Activated CD4-positive, alpha-beta memory T cell treated with anti-CD3 and anti-CD28 coated beads for 36 hours (primary cell): ENCODE measurements at regions not wholly inside any gene's neighbourhood (a gene's known extent, or its start where the extent isn't known, plus 50 kb on each side); places are given as distances from the start of the nearest gene placed in this dataset.

Experiments
- CTCF ChIA-PET: fragments of 350-600 bp; sonication (Branson Sonifier 250); formaldehyde crosslinking; loops from one replicate; lab custom pipeline; 2021; ENCODE audit warnings: antibody characterized with exemption, inconsistent platforms; lab: Charles Lee
- POLR2A ChIA-PET: fragments of 350-600 bp; sonication (Branson Sonifier 250); formaldehyde crosslinking; loops from one replicate; lab custom pipeline; 2021; ENCODE audit warnings: antibody characterized with exemption; lab: Charles Lee
- DNase-seq: peaks from one replicate; pipeline ENCODE4 v3.0.0-alpha.2; 2020
- H3K27ac Mint-ChIP-seq: one replicate; pipeline ENCODE4 v1.8.0; 2021; ENCODE audit warnings: mixed read lengths
- H3K27me3 Mint-ChIP-seq: one replicate; pipeline ENCODE4 v1.8.0; 2021; ENCODE audit warnings: mixed read lengths
- H3K36me3 Mint-ChIP-seq: one replicate; pipeline ENCODE4 v1.8.0; 2021; ENCODE audit warnings: mixed read lengths
- H3K4me1 Mint-ChIP-seq: one replicate; pipeline ENCODE4 v1.8.0; 2021; ENCODE audit warnings: low read depth, mixed read lengths
- H3K4me3 Mint-ChIP-seq: one replicate; pipeline ENCODE4 v1.8.0; 2021; ENCODE audit warnings: mild to moderate bottlenecking, mixed read lengths
- H3K9me3 Mint-ChIP-seq: one replicate; pipeline ENCODE4 v1.8.0; 2021; ENCODE audit warnings: mixed read lengths
- intact Hi-C: fragments of 100-400 bp; cut with micrococcal nuclease; formaldehyde crosslinking; loops from one replicate; pipeline ENCODE4 v1.15.1; 2023

GRCh38 chrX:110435196-110435595 is 76.5 kb downstream of the RTL9 start:
- no peaks in the 10 kb centered on the region for H3K9me3 Mint-ChIP-seq
- no peak for DNase-seq
- no peak overlapping the region for H3K27ac Mint-ChIP-seq
- ChIA-PET POLR2A (no interaction called here), CTCF (no interaction called here)
- peaks cover 5% of the 10 kb centered on the region for H3K27me3 Mint-ChIP-seq
- intact Hi-C loops, result no loop called here
- no peaks in the 10 kb centered on the region for H3K36me3 Mint-ChIP-seq
- no peaks in the 10 kb centered on the region for H3K4me1 Mint-ChIP-seq
- no peak overlapping the region for H3K4me3 Mint-ChIP-seq

- H3K4me1 Mint-ChIP-seq, result no peaks in the 10 kb centered on the region
- ChIA-PET CTCF (interaction anchor here (1.0 kb wide), 1 partner anchor 417 kb away, joined by 5 read pairs; no protein-coding TSS in a partner anchor), POLR2A (no interaction called here)
- no peaks in the 10 kb centered on the region for H3K9me3 Mint-ChIP-seq
- no peak for DNase-seq
- H3K27me3 Mint-ChIP-seq, result peaks cover 5% of the 10 kb centered on the region
- intact Hi-C loops, result no loop called here
- no peak overlapping the region for H3K27ac Mint-ChIP-seq
- H3K4me3 Mint-ChIP-seq, result no peak overlapping the region
- H3K36me3 Mint-ChIP-seq, result no peaks in the 10 kb centered on the region
Measured at GRCh38 chrX:110436523-110436922, 77.9 kb downstream of the RTL9 start.

- ChIA-PET CTCF (interaction anchor here (1.0 kb wide), 1 partner anchor 409 kb away, joined by 4 read pairs; no protein-coding TSS in a partner anchor), POLR2A (no interaction called here)
- Mint-ChIP-seq H3K4me1 (no peaks in the 10 kb centered on the region), H3K4me3 (no peak overlapping the region), H3K9me3 (no peaks in the 10 kb centered on the region), H3K36me3 (no peaks in the 10 kb centered on the region), H3K27me3 (peaks cover 5% of the 10 kb centered on the region), H3K27ac (no peak overlapping the region)
- intact Hi-C loops, result no loop called here
- no peak for DNase-seq
Measured at GRCh38 chrX:110437686-110438085, 79.0 kb downstream of the RTL9 start.

- CTCF ChIA-PET, result interaction anchor here (1.2 kb wide), 1 partner anchor 9 kb away, joined by 3 read pairs; no protein-coding TSS in a partner anchor
- POLR2A ChIA-PET, result no interaction called here
- H3K4me3 Mint-ChIP-seq, result no peak overlapping the region
- DNase-seq, result no peak
- no peaks in the 10 kb centered on the region for H3K9me3 Mint-ChIP-seq
- peaks cover 3% of the 10 kb centered on the region for H3K27me3 Mint-ChIP-seq
- no peak overlapping the region for H3K27ac Mint-ChIP-seq
- H3K4me1 Mint-ChIP-seq, result no peaks in the 10 kb centered on the region
- intact Hi-C loops, result no loop called here
- H3K36me3 Mint-ChIP-seq, result no peaks in the 10 kb centered on the region
Measured at GRCh38 chrX:110440016-110440805, 81.6 kb downstream of the RTL9 start.

GRCh38 chrX:110442635-110443034 is 84.0 kb downstream of the RTL9 start:
- CTCF ChIA-PET, result interaction anchor here (1.1 kb wide), 1 partner anchor 30 kb away, joined by 3 read pairs; no protein-coding TSS in a partner anchor
- no peak overlapping the region for H3K27ac Mint-ChIP-seq
- H3K27me3 Mint-ChIP-seq, result peaks cover 3% of the 10 kb centered on the region
- H3K4me1 Mint-ChIP-seq, result no peaks in the 10 kb centered on the region
- POLR2A ChIA-PET, result no interaction called here
- H3K4me3 Mint-ChIP-seq, result no peak overlapping the region
- DNase-seq, result peak; percentile 12
- no peaks in the 10 kb centered on the region for H3K9me3 Mint-ChIP-seq
- H3K36me3 Mint-ChIP-seq, result no peaks in the 10 kb centered on the region
- intact Hi-C loops, result no loop called here

- ChIA-PET POLR2A (no interaction called here), CTCF (no interaction called here)
- no peaks in the 10 kb centered on the region for H3K36me3 Mint-ChIP-seq
- intact Hi-C loops, result no loop called here
- DNase-seq, result no peak
- H3K27ac Mint-ChIP-seq, result no peak overlapping the region
- H3K27me3 Mint-ChIP-seq, result peaks cover 7% of the 10 kb centered on the region
- no peaks in the 10 kb centered on the region for H3K4me1 Mint-ChIP-seq
- no peaks in the 10 kb centered on the region for H3K9me3 Mint-ChIP-seq
- H3K4me3 Mint-ChIP-seq, result no peak overlapping the region
Measured at GRCh38 chrX:110444996-110445395, 86.3 kb downstream of the RTL9 start.

- DNase-seq, result no peak
- Mint-ChIP-seq H3K4me3 (no peak overlapping the region), H3K4me1 (no peaks in the 10 kb centered on the region), H3K36me3 (no peaks in the 10 kb centered on the region), H3K9me3 (no peaks in the 10 kb centered on the region), H3K27ac (no peak overlapping the region), H3K27me3 (peaks cover 5% of the 10 kb centered on the region)
- intact Hi-C loops, result no loop called here
- CTCF ChIA-PET, result interaction anchor here (1.2 to 5.1 kb wide), 2 partner anchors 7 to 398 kb away, joined by 3 to 32 read pairs; no protein-coding TSS in a partner anchor
- POLR2A ChIA-PET, result no interaction called here
Measured at GRCh38 chrX:110448459-110448858, 89.8 kb downstream of the RTL9 start.

GRCh38 chrX:110449312-110449711 is 90.7 kb downstream of the RTL9 start:
- no peak for DNase-seq
- no peaks in the 10 kb centered on the region for H3K36me3 Mint-ChIP-seq
- POLR2A ChIA-PET, result no interaction called here
- no peaks in the 10 kb centered on the region for H3K9me3 Mint-ChIP-seq
- CTCF ChIA-PET, result interaction anchor here (1.1 to 5.1 kb wide), 3 partner anchors 8 to 398 kb away, joined by 3 to 32 read pairs (median 3); no protein-coding TSS in a partner anchor
- no peak overlapping the region for H3K27ac Mint-ChIP-seq
- no peak overlapping the region for H3K4me3 Mint-ChIP-seq
- intact Hi-C loops, result no loop called here
- H3K4me1 Mint-ChIP-seq, result no peaks in the 10 kb centered on the region
- H3K27me3 Mint-ChIP-seq, result peaks cover 5% of the 10 kb centered on the region

GRCh38 chrX:110450050-110450449 is 91.4 kb downstream of the RTL9 start:
- ChIA-PET CTCF (interaction anchor here (1.1 to 5.1 kb wide), 2 partner anchors 17 to 397 kb away, joined by 3 to 32 read pairs; no protein-coding TSS in a partner anchor), POLR2A (no interaction called here)
- H3K4me3 Mint-ChIP-seq, result no peak overlapping the region
- H3K9me3 Mint-ChIP-seq, result no peaks in the 10 kb centered on the region
- peaks cover 5% of the 10 kb centered on the region for H3K27me3 Mint-ChIP-seq
- H3K4me1 Mint-ChIP-seq, result no peaks in the 10 kb centered on the region
- H3K36me3 Mint-ChIP-seq, result no peaks in the 10 kb centered on the region
- intact Hi-C loops, result loop anchor here (1.0 kb wide), 2 partner anchors 215 to 397 kb away; no protein-coding TSS in a partner anchor
- no peak overlapping the region for H3K27ac Mint-ChIP-seq
- DNase-seq, result peak; percentile 65

- peaks cover 8% of the 10 kb centered on the region for H3K27me3 Mint-ChIP-seq
- no peaks in the 10 kb centered on the region for H3K36me3 Mint-ChIP-seq
- H3K9me3 Mint-ChIP-seq, result no peaks in the 10 kb centered on the region
- intact Hi-C loops, result no loop called here
- H3K4me1 Mint-ChIP-seq, result no peaks in the 10 kb centered on the region
- POLR2A ChIA-PET, result no interaction called here
- H3K4me3 Mint-ChIP-seq, result no peak overlapping the region
- CTCF ChIA-PET, result no interaction called here
- no peak overlapping the region for H3K27ac Mint-ChIP-seq
- DNase-seq, result no peak
Measured at GRCh38 chrX:110454336-110454735, 95.7 kb downstream of the RTL9 start.

- no peaks in the 10 kb centered on the region for H3K36me3 Mint-ChIP-seq
- CTCF ChIA-PET, result no interaction called here
- no peak overlapping the region for H3K27ac Mint-ChIP-seq
- POLR2A ChIA-PET, result no interaction called here
- intact Hi-C loops, result no loop called here
- no peaks in the 10 kb centered on the region for H3K4me1 Mint-ChIP-seq
- H3K27me3 Mint-ChIP-seq, result peaks cover 7% of the 10 kb centered on the region
- no peak overlapping the region for H3K4me3 Mint-ChIP-seq
- no peak for DNase-seq
- H3K9me3 Mint-ChIP-seq, result no peaks in the 10 kb centered on the region
Measured at GRCh38 chrX:110462957-110463356, 104.3 kb downstream of the RTL9 start.

- H3K4me1 Mint-ChIP-seq, result no peaks in the 10 kb centered on the region
- H3K9me3 Mint-ChIP-seq, result no peaks in the 10 kb centered on the region
- POLR2A ChIA-PET, result no interaction called here
Measured at GRCh38 chrX:110466790-110467189, 108.1 kb downstream of the RTL9 start.

More at GRCh38 chrX:110466790-110467189, 108.1 kb downstream of the RTL9 start:
- intact Hi-C loops, result no loop called here
- CTCF ChIA-PET, result no interaction called here
- H3K27ac Mint-ChIP-seq, result no peak overlapping the region
- no peaks in the 10 kb centered on the region for H3K36me3 Mint-ChIP-seq
- no peaks in the 10 kb centered on the region for H3K27me3 Mint-ChIP-seq
- no peak overlapping the region for H3K4me3 Mint-ChIP-seq
- DNase-seq, result no peak
